ENCODE measurements at regions not wholly inside any gene's neighbourhood (a gene's known extent, or its start where the extent isn't known, plus 50 kb on each side); places are given as distances from the start of the nearest gene placed in this dataset.

DNA sequence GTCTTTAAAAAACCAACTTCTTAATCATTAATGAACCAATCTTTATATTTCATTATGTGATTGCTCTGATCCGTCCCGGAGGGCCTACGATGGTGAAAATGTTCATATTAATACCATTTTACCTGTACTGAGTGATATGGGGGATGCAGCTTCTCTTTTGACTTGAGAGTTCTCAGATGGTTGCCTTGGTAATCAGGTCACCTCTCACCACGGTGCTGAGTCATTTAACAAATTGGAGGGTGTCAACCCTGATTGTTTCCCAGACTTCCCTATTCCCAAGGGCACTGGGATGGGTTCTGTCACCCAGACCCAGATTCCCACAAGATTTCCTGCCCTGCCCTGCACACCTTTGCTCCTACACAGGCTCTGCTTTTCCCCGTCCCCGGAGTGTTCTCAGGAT lies 128.5 kb upstream of the TMTC4 start:
- TF ChIP-seq POLR2A (IDR thresholded peaks at IDR 0.05) (no peak), POLR2AphosphoS5 (IDR thresholded peaks at IDR 0.05; ENCODE audit: insufficient read depth in 1 of 2, low read depth in 1 of 2) (no peak)
- TF ChIP-seq, protein P1, sequence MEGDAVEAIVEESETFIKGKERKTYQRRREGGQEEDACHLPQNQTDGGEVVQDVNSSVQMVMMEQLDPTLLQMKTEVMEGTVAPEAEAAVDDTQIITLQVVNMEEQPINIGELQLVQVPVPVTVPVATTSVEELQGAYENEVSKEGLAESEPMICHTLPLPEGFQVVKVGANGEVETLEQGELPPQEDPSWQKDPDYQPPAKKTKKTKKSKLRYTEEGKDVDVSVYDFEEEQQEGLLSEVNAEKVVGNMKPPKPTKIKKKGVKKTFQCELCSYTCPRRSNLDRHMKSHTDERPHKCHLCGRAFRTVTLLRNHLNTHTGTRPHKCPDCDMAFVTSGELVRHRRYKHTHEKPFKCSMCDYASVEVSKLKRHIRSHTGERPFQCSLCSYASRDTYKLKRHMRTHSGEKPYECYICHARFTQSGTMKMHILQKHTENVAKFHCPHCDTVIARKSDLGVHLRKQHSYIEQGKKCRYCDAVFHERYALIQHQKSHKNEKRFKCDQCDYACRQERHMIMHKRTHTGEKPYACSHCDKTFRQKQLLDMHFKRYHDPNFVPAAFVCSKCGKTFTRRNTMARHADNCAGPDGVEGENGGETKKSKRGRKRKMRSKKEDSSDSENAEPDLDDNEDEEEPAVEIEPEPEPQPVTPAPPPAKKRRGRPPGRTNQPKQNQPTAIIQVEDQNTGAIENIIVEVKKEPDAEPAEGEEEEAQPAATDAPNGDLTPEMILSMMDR (IDR thresholded peaks at IDR 0.05), result no peak

Measured in vagina (tissue), 2 donors.